HepG2 (cell line): ENCODE measurements at regions not wholly inside any gene's neighbourhood (a gene's known extent, or its start where the extent isn't known, plus 50 kb on each side); places are given as distances from the start of the nearest gene placed in this dataset.

ENCODE experiments used
- ARNT ChIP-seq: fragments of 450-650 bp; IDR thresholded peaks from 2 replicates; pipeline ENCODE4 v1.6.1; 2017
- ATF4 ChIP-seq, 2 experiments: fragments of 450-650 bp in 1 of 2; sonication (generic) in 1 of 2; formaldehyde crosslinking; IDR thresholded peaks; 2 replicates each; pipeline versions ENCODE4 v1.5.0 to v1.8.0; 2020 to 2022; ENCODE audit warnings: mild to moderate bottlenecking in 1 of 2, missing genetic modification reagents in 1 of 2
- BORCS8-MEF2B ChIP-seq: sonication (generic); formaldehyde crosslinking; IDR thresholded peaks from 2 replicates; pipeline ENCODE4 v1.8.0; 2022; ENCODE audit warnings: mild to moderate bottlenecking, missing genetic modification reagents
- CHCHD3 ChIP-seq: sonication (generic); formaldehyde crosslinking; IDR thresholded peaks from 2 replicates; pipeline ENCODE4 v1.8.0; 2022; ENCODE audit warnings: mild to moderate bottlenecking, missing genetic modification reagents, moderate library complexity
- CHD2 ChIP-seq: IDR thresholded peaks from 2 replicates; pipeline ENCODE4 v1.6.1; 2011; ENCODE audit warnings: low read depth, low read length, improper control_type of control experiment
- CREB3 ChIP-seq: sonication (generic); formaldehyde crosslinking; IDR thresholded peaks from 2 replicates; pipeline ENCODE4 v1.5.0; 2020; ENCODE audit warnings: missing genetic modification reagents
- CTCF ChIP-seq: sonication (generic); formaldehyde crosslinking; IDR thresholded peaks from 2 replicates; pipeline ENCODE4 v1.5.0; 2020; ENCODE audit warnings: mild to moderate bottlenecking, missing genetic modification reagents, moderate library complexity
- DNMT3B ChIP-seq: conservative IDR thresholded peaks from 2 replicates; pipeline ENCODE4 v1.6.1; 2016; ENCODE audit warnings: missing biosample characterization, control low read depth
- ISL2 ChIP-seq: sonication (generic); formaldehyde crosslinking; IDR thresholded peaks from 2 replicates; pipeline ENCODE4 v1.5.0; 2020; ENCODE audit warnings: missing genetic modification reagents
- MAX ChIP-seq: IDR thresholded peaks from 2 replicates; pipeline ENCODE4 v1.6.1; 2012; ENCODE audit warnings: inconsistent platforms
- MEF2D ChIP-seq: sonication (generic); formaldehyde crosslinking; IDR thresholded peaks from 2 replicates; pipeline ENCODE4 v1.5.1; 2020; ENCODE audit warnings: mild to moderate bottlenecking, missing genetic modification reagents
- MXD4 ChIP-seq: IDR thresholded peaks from 2 replicates; pipeline ENCODE4 v1.6.1; 2016; ENCODE audit warnings: mild to moderate bottlenecking, missing biosample characterization, missing genetic modification reagents
- PLSCR1 ChIP-seq: sonication (generic); formaldehyde crosslinking; IDR thresholded peaks from 2 replicates; pipeline ENCODE4 v1.5.0; 2020; ENCODE audit warnings: missing genetic modification reagents, mild to moderate bottlenecking, borderline replicate concordance
- RFX1 ChIP-seq: fragments of 450-650 bp; IDR thresholded peaks from 2 replicates; pipeline ENCODE4 v1.6.1; 2017
- STAT6 ChIP-seq: sonication (generic); formaldehyde crosslinking; IDR thresholded peaks from 2 replicates; pipeline ENCODE4 v1.4.0; 2020; ENCODE audit warnings: missing genetic modification reagents, mild to moderate bottlenecking, borderline replicate concordance
- YY1 ChIP-seq: IDR thresholded peaks from 2 replicates; pipeline ENCODE4 v1.6.1; 2011; ENCODE audit warnings: low read length, low read depth, moderate library complexity, mild to moderate bottlenecking; ENCODE audit not compliant: insufficient read depth, insufficient replicate concordance
- ZNF460 ChIP-seq: sonication (generic); formaldehyde crosslinking; IDR thresholded peaks from 2 replicates; pipeline ENCODE4 v1.5.1; 2020; ENCODE audit warnings: missing genetic modification reagents, mild to moderate bottlenecking, borderline replicate concordance
- ZNF503 ChIP-seq: sonication (generic); formaldehyde crosslinking; IDR thresholded peaks from 2 replicates; pipeline ENCODE4 v1.4.0; 2020; ENCODE audit warnings: missing genetic modification reagents
- ZNF589 ChIP-seq: sonication (generic); formaldehyde crosslinking; conservative IDR thresholded peaks from 2 replicates; pipeline ENCODE4 v1.8.0; 2022; ENCODE audit warnings: mild to moderate bottlenecking, moderate library complexity, missing genetic modification reagents
- ZNF607 ChIP-seq: sonication (generic); formaldehyde crosslinking; IDR thresholded peaks from 2 replicates; pipeline ENCODE4 v1.5.1; 2020; ENCODE audit warnings: missing genetic modification reagents, mild to moderate bottlenecking, borderline replicate concordance

- TF ChIP-seq PLSCR1 (CRISPR knock-in tag): no peak
- TF ChIP-seq CREB3 (CRISPR knock-in tag): no peak
- no peak for TF ChIP-seq DNMT3B (CRISPR knock-in tag)
- TF ChIP-seq ZNF460: no peak
- TF ChIP-seq ZNF607 (CRISPR knock-in tag): no peak
- no peak for TF ChIP-seq ZNF589
- no peak for TF ChIP-seq ARNT
- no peak for TF ChIP-seq ZNF503 (CRISPR knock-in tag)
- TF ChIP-seq YY1: no peak
- TF ChIP-seq MAX: 0 out of 2 replicates have a peak, but pooled peaks have one; percentile 22
- TF ChIP-seq ISL2: no peak
- TF ChIP-seq BORCS8-MEF2B (CRISPR knock-in tag): no peak
- no peak for TF ChIP-seq RFX1
- no peak for TF ChIP-seq ATF4 (CRISPR knock-in tag; IDR thresholded peaks at IDR 0.05)
- no peak for TF ChIP-seq MXD4
- no peak for TF ChIP-seq STAT6
- TF ChIP-seq MEF2D (CRISPR knock-in tag): no peak
- no peak for TF ChIP-seq CHD2
- TF ChIP-seq CHCHD3 (CRISPR knock-in tag): no peak
- peak; percentile 23 for TF ChIP-seq CTCF (CRISPR knock-in tag)
Measured at GRCh38 chr4:159048166-159048886, 54.6 kb upstream of the RAPGEF2 start (continued).
